ENCODE measurements at regions not wholly inside any gene's neighbourhood (a gene's known extent, or its start where the extent isn't known, plus 50 kb on each side); places are given as distances from the start of the nearest gene placed in this dataset.

GRCh38 chr6:167398214-167399050 lies 73.5 kb downstream of the TTLL2 start:
- no peak for TF ChIP-seq CTCF (IDR thresholded peaks at IDR 0.05; ENCODE audit: borderline replicate concordance, extremely low read depth, low read length, poor library complexity, severe bottlenecking)
- TF ChIP-seq EZH2 (IDR thresholded peaks at IDR 0.05; ENCODE audit: borderline replicate concordance, low read depth, low read length, severe bottlenecking): no peak
